ENCODE measurements at regions not wholly inside any gene's neighbourhood (a gene's known extent, or its start where the extent isn't known, plus 50 kb on each side); places are given as distances from the start of the nearest gene placed in this dataset.

GRCh38 chr4:147355847-147356246, 125.0 kb upstream of the EDNRA start:
- DNase-seq (ENCODE audit: low read depth): no peak

GRCh38 chr4:147360301-147360700, 120.6 kb upstream of the EDNRA start:
- DNase-seq (ENCODE audit: low read depth): no peak

GRCh38 chr4:147361726-147362125, 119.2 kb upstream of the EDNRA start:
- DNase-seq (ENCODE audit: low read depth): no peak

- no peak for DNase-seq (ENCODE audit: low read depth)
These were observed 118.0 kb upstream of the EDNRA start for GRCh38 chr4:147362938-147363337.

- DNase-seq (ENCODE audit: low read depth): no peak
These were observed 117.4 kb upstream of the EDNRA start for GRCh38 chr4:147363514-147363913.

GRCh38 chr4:147365396-147365795, 115.5 kb upstream of the EDNRA start:
- DNase-seq (ENCODE audit: low read depth): no peak

- DNase-seq (ENCODE audit: low read depth): no peak
These were observed 114.7 kb upstream of the EDNRA start for GRCh38 chr4:147366164-147366563.

GRCh38 chr4:147367891-147368290, 113.0 kb upstream of the EDNRA start:
- DNase-seq (ENCODE audit: low read depth): no peak

- no peak for DNase-seq (ENCODE audit: low read depth)
These were observed 111.9 kb upstream of the EDNRA start for GRCh38 chr4:147368948-147369347.

- DNase-seq (ENCODE audit: low read depth): no peak
These were observed 110.4 kb upstream of the EDNRA start for GRCh38 chr4:147370473-147370872.

GRCh38 chr4:147370881-147371280, 110.0 kb upstream of the EDNRA start:
- DNase-seq (ENCODE audit: low read depth): no peak

GRCh38 chr4:147371661-147372060, 109.2 kb upstream of the EDNRA start:
- DNase-seq (ENCODE audit: low read depth): no peak

- DNase-seq (ENCODE audit: low read depth): no peak
These were observed 102.1 kb upstream of the EDNRA start for GRCh38 chr4:147378780-147379179.

GRCh38 chr4:147381749-147382148, 99.1 kb upstream of the EDNRA start:
- no peak for DNase-seq (ENCODE audit: low read depth)

- DNase-seq (ENCODE audit: low read depth): no peak
These were observed 92.9 kb upstream of the EDNRA start for GRCh38 chr4:147388018-147388417.

GRCh38 chr4:147396105-147396504, 84.8 kb upstream of the EDNRA start:
- DNase-seq (ENCODE audit: low read depth): no peak

GRCh38 chr4:147398556-147398955, 82.3 kb upstream of the EDNRA start:
- DNase-seq (ENCODE audit: low read depth): no peak

- no peak for DNase-seq (ENCODE audit: low read depth)
These were observed 80.2 kb upstream of the EDNRA start for GRCh38 chr4:147400721-147401120.

- no peak for DNase-seq (ENCODE audit: low read depth)
These were observed 79.7 kb upstream of the EDNRA start for GRCh38 chr4:147401221-147401620.

- DNase-seq (ENCODE audit: low read depth): no peak
These were observed 73.4 kb upstream of the EDNRA start for GRCh38 chr4:147407261-147408045.

GRCh38 chr4:147408189-147408588, 72.7 kb upstream of the EDNRA start:
- DNase-seq (ENCODE audit: low read depth): no peak

GRCh38 chr4:147409350-147409749, 71.5 kb upstream of the EDNRA start:
- no peak for DNase-seq (ENCODE audit: low read depth)

- no peak for DNase-seq (ENCODE audit: low read depth)
These were observed 62.7 kb upstream of the EDNRA start for GRCh38 chr4:147418226-147418625.

- DNase-seq (ENCODE audit: low read depth): no peak
These were observed 59.4 kb upstream of the EDNRA start for GRCh38 chr4:147421456-147421855.
